Cortex of kidney (tissue), 1 donor: ENCODE measurements at regions not wholly inside any gene's neighbourhood (a gene's known extent, or its start where the extent isn't known, plus 50 kb on each side); places are given as distances from the start of the nearest gene placed in this dataset.
"Not testable (repeated sequence)": the region's sequence is repeated elsewhere in the genome, so short reads cannot be mapped to it uniquely, and the experiment has no call there.

ENCODE experiments used
- DNase-seq: peaks from one replicate; lab custom pipeline; 2025; lab: John Stamatoyannopoulos, UW

GRCh38 chrX:114272096-114272686 is 311.7 kb upstream of the HTR2C start:
- no peak for DNase-seq

GRCh38 chrX:114270371-114270770 is 313.5 kb upstream of the HTR2C start:
- not testable (repeated sequence) for DNase-seq

- no peak for DNase-seq
These were observed 315.2 kb upstream of the HTR2C start for GRCh38 chrX:114268643-114269042.

- DNase-seq: peak; percentile 0
These were observed 316.7 kb upstream of the HTR2C start for GRCh38 chrX:114267142-114267541.

- DNase-seq: no peak
These were observed 331.7 kb upstream of the HTR2C start for GRCh38 chrX:114252186-114252585.

- DNase-seq: no peak
These were observed 332.3 kb upstream of the HTR2C start for GRCh38 chrX:114251575-114251974.

GRCh38 chrX:114221445-114221844 is 362.4 kb upstream of the HTR2C start:
- no peak for DNase-seq

- no peak for DNase-seq
These were observed 373.0 kb upstream of the HTR2C start for GRCh38 chrX:114210879-114211278.

- DNase-seq: no peak
These were observed 382.3 kb upstream of the HTR2C start for GRCh38 chrX:114201622-114202021.

GRCh38 chrX:114181195-114181594 is 402.7 kb upstream of the HTR2C start:
- no peak for DNase-seq

- no peak for DNase-seq
These were observed 405.8 kb upstream of the HTR2C start for GRCh38 chrX:114178126-114178525.

GRCh38 chrX:114167276-114167675 is 416.6 kb upstream of the HTR2C start:
- not testable (repeated sequence) for DNase-seq

- no peak for DNase-seq
These were observed 417.3 kb upstream of the HTR2C start for GRCh38 chrX:114166601-114167000.

- DNase-seq: no peak
These were observed 418.3 kb upstream of the HTR2C start for GRCh38 chrX:114165537-114165936.

- DNase-seq: no peak
These were observed 421.7 kb upstream of the HTR2C start for GRCh38 chrX:114162068-114162735.

- DNase-seq: no peak
These were observed 431.1 kb upstream of the HTR2C start for GRCh38 chrX:114152801-114153200.

- DNase-seq: no peak
These were observed 431.8 kb upstream of the HTR2C start for GRCh38 chrX:114152130-114152529.

- no peak for DNase-seq
These were observed 449.4 kb upstream of the HTR2C start for GRCh38 chrX:114134465-114134864.

GRCh38 chrX:114127411-114128025 is 456.4 kb upstream of the HTR2C start:
- no peak for DNase-seq

- no peak for DNase-seq
These were observed 456.9 kb upstream of the HTR2C start for GRCh38 chrX:114127005-114127404.

- DNase-seq: no peak
These were observed 482.8 kb upstream of the HTR2C start for GRCh38 chrX:114101081-114101480.

- DNase-seq: no peak
These were observed 486.0 kb upstream of the HTR2C start for GRCh38 chrX:114097866-114098265.

GRCh38 chrX:114097427-114097826 is 486.5 kb upstream of the HTR2C start:
- DNase-seq: no peak

GRCh38 chrX:114095789-114096188 is 488.1 kb upstream of the HTR2C start:
- DNase-seq: no peak
